Hypothalamus (tissue), 51 donors: ENCODE measurements at regions not wholly inside any gene's neighbourhood (a gene's known extent, or its start where the extent isn't known, plus 50 kb on each side); places are given as distances from the start of the nearest gene placed in this dataset.

ENCODE experiments used
- DNase-seq, 51 donors: peaks; one replicate each; lab custom pipeline; 2025; lab: John Stamatoyannopoulos, UW

DNA sequence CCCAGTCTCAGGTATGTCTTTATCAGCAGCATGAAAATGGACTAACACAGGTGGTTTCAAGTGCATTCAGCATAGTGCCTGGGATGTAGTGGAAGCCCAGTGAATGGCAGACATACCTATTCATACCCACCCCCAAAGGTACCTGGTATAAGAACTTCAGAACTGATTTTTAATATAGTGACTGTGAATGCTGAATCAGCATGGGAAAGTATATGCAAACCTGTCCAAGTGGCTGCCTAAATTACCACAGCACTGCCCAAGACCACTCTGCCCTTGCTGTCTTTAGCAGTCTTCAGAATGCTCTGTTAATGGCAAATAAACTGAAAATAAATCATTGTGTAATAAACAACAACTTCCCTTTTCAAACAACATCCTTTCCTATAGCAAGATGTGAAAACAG is 312.1 kb downstream of the GPAM start:
- no peak for DNase-seq

DNA sequence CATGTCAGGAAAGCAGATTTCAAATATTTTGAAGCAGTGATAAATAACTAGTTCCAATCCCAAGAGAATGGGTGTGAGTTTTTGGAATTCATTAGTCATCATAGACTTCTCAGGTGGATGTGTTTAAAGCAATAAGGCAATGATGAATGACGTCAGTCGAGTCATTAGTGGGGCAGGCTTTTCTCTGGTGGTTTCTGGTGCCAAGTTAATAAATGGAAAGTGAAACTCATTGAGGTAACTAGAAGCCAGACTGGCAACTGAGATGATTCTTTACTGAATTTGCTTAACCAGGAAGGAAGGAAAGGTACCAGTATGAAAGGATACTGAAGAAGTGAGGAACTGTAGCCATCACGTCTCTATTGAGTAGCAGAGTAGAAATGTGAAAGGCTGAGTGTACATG is 311.0 kb downstream of the GPAM start:
- no peak for DNase-seq

DNA sequence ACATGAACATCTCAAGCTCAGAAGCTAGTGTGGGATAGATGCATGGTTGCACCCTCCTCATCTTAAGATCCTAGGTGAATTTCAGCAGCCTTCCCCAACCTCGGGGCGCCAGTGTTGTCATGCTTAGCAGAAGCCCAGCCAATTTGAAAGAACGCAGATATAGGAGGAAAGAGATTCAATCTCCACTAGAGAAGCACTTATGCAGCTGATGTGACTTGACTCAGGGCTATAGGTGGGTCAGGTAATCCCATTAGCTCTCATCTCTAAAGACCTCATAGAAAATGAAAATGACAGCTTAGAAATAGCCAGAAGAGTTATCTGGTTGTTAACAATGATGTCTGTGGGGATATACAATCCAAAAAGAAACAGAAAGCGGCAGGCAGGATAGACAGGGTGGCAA is 310.5 kb downstream of the GPAM start:
- no peak for DNase-seq

DNA sequence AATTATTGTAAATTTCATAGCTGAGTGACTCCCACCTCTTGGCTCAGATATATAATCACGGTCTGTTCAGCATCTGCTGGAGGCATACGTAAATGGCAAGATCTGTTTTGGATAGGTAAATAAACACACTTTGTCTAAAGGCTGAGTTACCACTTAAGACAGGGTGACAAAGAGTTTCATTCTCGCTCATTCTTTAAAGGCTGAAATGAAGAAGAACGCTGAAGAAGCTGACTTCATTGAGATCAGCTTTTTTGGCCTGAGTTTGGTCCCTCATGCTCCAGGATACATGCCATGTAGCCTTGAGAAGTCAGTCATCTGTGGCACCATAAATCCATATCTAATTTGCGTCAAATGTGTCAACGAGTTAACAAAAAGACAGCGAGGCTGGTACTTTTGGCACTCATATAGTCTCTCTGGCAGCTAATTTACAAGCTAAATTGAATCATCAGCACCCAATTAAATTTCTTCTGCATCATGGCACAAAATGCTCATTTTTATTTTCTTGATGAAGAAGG is 309.9 kb downstream of the GPAM start:
- no peak for DNase-seq

DNA sequence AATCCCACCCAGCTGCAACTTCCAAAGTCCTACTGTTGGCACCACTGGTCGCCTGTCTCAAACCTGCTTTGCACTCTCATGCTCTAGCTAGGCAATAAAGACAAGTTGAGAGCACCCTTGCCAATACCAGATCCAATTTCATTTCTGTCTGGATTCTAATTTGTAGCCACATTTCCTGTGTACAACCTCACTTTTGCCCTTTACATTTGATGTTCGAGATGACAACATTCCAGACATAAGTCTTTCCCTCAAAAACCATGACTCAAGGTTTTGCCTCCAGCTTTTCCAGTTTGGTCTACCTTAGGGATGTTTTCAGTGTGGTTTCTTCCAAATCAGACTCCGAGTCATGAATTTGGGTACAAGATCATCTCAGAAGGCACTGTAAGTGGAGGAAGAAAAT is 309.0 kb downstream of the GPAM start:
- DNase-seq: no peak

DNA sequence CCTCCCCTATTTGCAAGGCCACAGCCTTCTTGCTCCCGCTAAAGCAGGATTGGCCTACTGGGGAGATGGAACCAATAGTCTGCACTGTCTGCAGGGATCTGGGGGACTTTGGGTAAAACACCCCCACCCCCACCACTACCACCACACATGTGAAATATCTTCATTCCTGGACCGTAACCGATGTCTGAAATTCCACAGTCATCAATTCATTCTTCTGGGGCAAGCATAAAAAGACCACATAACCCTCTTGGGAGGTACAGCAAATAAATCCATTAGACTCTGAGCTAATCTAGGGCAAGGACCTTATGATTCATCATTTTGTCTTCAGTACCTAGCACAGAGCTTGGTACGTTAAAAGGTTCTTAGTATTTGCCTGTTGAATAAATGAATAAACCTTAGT is 307.8 kb downstream of the GPAM start:
- DNase-seq: no peak

DNA sequence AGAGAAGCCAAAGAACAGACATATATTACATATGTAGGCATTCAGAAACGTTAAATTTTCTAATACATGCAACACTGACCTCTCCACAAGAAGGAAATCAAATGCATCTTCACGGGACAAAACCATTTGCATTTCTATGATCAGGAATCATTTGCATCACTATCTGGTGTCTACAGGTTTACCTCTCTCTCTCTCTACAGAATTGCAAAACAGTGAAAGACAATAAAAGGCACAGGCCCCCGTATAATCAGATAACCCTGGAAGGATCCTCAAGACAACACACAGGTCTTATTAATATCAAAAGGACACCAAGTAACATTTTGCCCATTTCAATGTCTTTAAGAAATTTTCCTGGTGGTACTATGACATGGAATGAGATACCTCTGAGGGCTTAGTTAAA is 306.3 kb downstream of the GPAM start:
- DNase-seq: no peak

DNA sequence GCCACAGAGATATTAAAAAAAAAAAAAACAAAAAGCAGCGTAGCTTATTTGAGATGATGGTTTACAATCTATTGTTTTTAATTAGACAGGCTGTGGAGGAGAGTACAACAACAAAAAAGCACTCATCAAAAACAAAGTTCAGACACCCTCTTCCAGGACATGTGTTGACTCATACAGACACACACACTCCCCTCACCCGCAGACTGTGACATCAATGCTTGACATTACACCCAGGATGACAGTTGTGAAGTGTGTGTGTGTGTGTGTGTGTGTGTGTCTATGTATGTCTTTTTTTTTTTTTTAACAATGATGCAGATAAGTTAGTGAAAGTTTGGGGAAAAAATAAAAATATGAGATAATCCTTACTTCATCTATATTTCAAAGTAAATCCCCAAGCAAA is 303.6 kb downstream of the GPAM start:
- no peak for DNase-seq

DNA sequence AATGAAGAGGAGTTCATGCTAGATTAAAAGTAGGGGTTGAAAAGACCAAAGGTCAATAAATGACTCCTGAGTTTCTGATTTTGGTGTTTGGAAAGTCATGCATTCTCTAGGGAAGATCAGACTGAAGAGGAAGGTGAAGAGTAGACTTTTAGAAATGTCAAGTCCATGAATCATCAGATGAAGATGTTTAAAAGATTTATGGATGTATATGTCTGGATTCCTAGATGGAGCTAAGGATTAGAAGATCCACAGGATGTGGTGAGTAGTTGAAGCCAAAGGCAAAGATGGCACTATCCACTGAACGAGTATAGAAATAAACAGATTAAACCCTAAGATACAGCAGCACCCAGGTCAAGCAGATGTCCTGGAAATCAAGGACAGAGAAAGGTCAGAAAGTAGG is 298.5 kb downstream of the GPAM start:
- no peak for DNase-seq

DNA sequence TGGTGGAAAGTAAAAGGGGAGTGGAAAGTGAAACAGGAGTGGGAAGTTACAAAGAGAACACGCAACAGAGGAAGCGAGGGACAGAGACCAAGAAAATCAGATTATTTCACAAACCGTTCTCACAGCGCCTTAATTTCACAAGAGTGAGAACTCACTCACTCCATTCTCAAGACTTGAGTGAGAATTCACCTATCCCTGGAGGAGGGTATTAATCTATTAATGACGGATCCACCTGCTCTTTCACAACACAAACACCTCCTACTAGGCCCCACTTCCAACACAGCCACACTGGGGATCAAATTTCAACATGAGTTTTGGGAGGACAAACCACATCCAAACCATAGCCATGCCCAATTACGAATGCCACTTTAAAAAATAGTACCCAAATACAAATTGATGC is 297.6 kb downstream of the GPAM start:
- DNase-seq: no peak

DNA sequence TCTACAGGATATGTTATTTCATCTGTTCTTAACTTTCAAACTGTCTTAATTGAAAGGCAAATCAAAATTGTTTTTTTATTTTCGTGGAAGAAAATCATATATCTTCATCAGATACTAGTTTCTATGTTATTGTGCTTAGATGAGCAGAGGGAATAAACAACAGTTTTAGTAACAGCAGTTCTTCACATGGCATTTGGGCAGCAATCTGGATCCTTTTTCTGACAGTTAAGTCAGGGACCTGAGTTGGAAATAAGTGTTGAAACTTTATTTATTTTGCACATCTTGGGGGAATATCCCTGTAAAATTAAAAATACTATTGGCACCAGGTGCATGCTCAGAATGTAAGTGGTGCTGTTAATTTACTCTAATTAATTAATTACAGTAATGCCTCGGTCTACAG is 296.3 kb downstream of the GPAM start:
- DNase-seq: no peak

DNA sequence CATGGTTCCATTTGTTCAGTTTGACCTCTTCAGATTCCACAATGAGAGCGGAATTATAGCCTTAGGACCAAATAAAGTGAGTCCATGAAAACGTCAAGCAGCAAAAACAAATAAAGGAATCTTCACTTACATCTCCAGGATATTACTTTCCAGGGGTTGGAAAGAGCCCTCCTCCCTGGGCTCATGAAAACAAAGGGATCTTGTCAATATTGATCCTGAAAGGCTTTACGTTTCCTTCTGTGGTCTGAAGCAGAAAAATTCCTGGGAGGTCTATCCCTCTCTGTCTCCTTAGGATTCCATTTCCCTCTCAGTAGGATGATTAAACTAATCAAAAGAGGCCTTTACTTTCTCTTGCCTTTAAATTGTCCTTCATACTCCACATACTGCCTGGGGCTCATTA is 293.5 kb downstream of the GPAM start:
- no peak for DNase-seq

DNA sequence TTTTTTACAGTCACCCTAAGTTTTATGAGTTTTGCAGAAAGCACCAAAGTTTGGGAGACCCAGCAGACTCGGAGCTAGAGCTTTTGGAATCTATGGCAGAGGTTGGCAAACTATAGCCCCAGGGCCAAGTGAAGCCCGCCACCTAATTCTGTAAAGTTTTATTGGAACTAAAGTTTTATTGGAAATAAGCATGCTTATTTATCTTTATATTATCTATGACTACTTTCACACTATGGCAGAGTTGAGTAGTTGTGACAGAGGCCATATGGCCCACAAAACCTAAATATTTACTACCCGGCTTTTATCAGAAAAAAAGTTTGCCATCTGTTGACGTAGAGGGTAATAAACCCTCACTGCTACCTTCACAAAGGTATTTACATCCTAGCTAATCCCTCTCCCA is 267.6 kb downstream of the GPAM start:
- no peak for DNase-seq

DNA sequence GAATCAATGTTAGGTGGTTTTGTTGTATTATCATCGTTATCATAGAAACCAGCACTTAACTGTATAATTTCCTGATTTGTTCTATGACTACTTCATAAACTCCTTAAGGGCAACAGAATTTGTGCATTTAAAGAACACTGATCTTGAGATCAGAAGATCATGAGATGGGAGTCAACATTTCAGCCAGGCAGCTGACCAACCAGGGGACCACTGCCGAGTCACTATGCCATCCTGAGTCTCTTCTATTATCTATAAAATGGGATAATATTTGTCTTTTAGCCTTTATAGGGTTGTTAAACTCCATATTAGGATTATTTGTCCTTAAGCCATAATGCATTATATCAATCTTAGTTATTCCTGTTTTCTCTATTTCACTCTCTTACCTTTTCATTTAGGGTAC is 261.7 kb downstream of the GPAM start:
- no peak for DNase-seq

DNA sequence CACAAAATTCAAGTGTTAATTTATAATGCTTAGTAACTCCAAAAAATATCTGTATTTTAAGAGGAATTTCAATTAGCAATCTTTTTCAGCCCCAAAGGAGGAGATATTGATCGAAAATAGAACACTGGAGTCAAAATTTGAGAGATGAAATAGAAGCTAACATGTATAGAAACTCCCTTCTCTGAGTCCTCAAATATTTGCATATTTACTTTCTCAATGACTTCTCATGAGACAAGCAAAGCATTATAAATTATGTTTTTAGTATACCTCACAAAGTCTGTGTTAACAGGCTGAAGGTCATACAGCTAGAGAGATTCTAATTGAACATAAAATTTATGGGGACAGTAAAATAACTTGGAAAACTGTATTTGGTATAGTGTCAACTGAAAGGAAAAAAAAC is 260.5 kb downstream of the GPAM start:
- DNase-seq: no peak

DNA sequence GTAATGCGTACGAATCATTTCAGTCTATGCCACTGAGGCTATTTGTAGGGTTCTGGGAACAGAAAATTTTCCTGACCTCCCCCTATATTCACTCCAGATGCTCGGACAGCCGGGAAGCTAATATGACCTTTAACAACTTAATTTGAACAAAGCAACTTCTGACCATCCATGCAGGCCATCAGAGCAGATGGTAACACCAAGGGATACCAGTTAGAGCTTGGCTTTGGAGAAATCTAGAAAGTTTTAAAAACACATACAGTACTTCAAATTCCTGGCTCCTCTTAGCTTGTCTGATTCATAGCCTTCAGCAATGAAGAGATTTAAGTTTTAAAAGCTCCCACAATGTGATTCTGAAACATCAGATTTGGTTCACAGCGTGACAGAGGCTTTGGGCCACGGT is 257.3 kb downstream of the GPAM start:
- DNase-seq: no peak

DNA sequence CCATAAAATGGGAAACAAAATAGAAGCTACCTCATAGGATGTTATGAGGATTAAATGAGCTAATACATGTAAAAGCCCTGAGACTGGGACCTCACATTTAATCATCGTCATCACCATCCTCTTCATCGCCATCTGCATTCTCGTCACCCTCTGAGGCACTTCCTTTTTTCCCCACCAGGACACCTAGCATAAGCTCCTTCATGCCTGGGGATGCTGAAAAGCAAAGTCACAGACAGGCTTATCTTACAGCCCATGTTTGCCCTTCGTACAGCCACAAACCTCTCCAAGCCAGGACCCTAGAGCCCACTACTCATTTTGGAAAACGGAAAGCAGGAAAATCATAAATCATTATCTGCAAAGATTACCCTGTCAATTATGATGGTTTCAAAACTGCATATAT is 249.6 kb downstream of the GPAM start:
- no peak for DNase-seq

DNA sequence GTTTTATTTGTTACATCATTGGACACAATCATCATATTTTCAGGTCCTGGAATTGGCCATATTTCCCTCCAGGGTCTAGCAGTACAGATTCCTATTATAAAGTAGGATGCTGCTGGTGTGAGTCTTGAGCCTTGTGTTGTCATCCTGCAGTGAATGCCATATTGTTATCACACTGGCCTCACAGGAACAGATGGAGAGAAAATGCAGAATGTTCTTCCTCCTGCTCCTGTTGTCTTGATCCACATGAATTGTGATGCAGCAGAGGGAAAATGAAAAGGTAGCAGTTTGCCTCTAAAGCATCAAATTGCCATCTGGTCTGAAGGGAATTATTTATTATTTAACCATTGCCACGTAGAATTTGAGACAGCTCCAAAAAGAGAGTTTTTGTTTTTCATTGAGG is 248.6 kb downstream of the GPAM start:
- no peak for DNase-seq

DNA sequence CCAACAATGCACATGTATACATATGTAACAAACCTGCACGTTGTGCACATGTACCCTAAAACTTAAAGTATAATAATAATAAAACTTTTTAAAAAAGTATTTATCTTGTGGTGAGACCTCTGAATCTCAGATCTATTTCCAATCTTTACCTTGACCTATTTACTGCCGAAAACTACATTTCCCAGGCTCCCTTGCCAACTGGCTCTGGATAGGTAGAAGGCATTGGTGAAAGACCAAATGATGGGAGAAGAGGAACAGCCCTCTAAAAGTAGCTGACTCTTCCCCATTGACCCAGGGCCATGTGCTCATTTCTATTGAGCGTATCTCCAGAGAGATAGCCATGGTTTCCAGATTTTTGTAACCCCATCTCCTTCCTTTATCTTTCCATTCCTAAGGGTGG is 247.4 kb downstream of the GPAM start:
- no peak for DNase-seq

DNA sequence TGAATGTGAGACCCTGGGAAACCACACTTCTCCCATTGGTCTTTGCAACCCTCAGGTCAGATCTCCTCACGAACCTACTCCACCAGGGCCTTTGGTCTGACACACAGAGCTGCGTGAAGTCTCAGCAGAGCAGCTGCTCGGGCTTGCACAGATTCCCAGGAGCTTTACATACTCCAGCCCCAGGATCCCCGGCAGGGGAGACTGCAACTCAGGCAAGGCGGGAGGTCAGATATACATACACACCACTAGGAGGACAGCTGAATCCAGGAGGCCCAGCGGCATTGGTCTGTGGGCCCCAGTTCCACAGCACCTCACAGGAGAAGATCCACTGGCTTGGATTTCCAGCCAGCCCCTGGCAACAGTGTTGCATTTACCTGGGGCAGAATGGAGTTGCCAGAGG is 239.2 kb downstream of the GPAM start:
- DNase-seq: no peak

DNA sequence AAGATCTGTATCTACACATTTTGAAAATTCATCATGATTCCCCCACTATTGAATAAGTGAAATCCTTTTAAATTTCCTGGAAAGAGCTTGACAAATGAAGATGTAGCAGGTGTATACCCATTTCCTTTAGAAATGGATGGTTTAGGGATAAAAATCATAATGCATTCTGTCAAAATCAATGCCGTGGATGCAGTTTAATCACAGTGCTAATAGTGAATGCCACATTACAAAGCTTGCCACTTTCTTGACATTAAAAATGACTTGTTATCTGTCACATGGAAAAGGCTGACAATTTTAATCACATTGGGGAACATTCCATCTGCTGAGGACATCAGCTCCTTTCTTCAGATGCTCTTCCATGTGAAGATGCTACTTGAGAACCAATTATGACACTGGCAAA is 229.6 kb downstream of the GPAM start:
- no peak for DNase-seq

DNA sequence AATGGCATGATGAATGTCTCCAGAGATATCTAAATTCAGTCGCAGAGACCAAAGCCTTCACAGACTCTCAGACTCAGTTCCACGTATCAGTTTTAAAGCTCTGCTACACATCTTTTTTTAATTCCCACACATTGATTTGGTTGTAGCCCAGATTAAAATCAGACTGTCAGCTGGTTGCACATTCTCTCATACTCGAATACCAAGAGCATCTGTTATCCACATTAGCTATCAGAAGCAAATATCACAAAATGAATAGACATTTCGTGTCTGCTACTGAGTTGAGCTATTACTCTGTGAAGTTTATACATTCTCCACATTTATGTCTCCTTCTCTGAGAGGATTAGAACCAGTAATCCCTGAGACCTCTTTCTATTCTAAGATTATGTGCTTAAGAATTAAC is 229.2 kb downstream of the GPAM start:
- DNase-seq: no peak

DNA sequence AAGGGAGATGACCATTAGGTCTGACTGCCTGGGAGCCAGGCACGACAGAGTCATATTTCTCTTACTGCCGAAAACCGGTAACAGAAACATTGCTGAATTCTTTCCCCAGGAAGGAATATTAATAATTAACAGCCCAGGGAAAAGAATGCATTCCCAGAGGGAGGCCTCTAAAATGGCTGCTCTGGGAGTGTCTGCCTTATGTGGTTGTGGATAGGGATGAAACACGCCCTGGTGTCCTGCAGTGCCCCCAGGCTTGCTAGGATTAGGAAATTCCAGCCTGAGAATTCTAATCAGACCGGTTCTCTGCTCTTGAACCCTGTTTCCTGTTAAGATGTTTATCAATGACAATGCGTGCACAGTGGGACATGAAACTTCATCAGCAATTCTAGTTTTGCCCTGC is 226.7 kb downstream of the GPAM start:
- DNase-seq: no peak

DNA sequence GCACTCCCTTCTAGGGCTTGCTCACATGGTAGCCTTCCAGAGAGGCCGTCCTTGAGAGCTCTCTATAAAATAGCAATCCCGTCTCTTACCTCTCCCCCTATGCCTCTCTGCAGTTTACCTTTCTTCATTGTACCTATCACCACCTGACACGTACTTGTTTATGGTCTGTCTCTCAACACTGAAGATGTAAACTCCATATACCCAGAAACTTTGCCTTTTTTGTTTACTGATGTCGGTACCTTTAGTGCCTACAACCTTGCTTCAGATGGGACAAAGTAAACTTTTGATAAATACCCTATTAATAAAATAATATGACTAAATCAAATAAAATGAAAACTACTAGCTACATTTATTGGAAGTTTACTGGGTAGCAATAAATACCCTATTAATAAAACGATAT is 220.6 kb downstream of the GPAM start:
- no peak for DNase-seq
